ENCODE measurements at regions not wholly inside any gene's neighbourhood (a gene's known extent, or its start where the extent isn't known, plus 50 kb on each side); places are given as distances from the start of the nearest gene placed in this dataset.

DNA sequence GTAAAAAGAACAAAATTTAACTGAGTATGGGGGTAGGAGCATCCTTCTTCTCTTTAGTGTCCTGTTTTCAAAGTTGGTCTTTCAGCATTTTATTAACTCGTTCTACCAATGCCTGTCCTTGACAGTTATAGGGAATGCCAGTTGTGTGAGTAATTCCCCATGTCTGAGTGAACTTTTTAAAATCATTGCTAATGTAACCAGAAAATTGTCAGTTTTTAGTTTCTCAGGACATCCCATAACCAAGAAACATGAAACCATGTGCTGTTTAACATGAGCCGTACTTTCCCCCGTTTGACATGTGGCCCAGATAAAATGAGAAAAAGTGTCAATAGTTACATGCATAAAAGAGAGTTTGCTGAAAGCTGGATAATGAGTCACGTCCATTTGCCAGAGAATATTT is 71.4 kb upstream of the ARL4D start:
- H4K20me1 ChIP-seq (ENCODE audit: insufficient read depth, low read length): no peaks in the 10 kb centered on the region

GRCh38 chr17:43326490-43327275 is 72.1 kb upstream of the ARL4D start:
- Histone ChIP-seq H4K20me1 (ENCODE audit: insufficient read depth, low read length) (no peaks in the 10 kb centered on the region), H3K9ac (ENCODE audit: low read length) (no peak overlapping the region), H3K27ac (ENCODE audit: low read length) (no peak overlapping the region), H3K4me3 (ENCODE audit: low read length) (no peak overlapping the region), H3K4me2 (ENCODE audit: low read length) (no peak overlapping the region), H3K9me3 (ENCODE audit: insufficient read depth, low read length) (no peaks in the 10 kb centered on the region), H2AFZ (ENCODE audit: low read depth, low read length) (no peak overlapping the region), H3K79me2 (ENCODE audit: low read length) (no peaks in the 10 kb centered on the region), H3K27me3 (ENCODE audit: low read depth, low read length) (peaks cover 25% of the 10 kb centered on the region), H3K36me3 (replicated peaks; ENCODE audit: low read depth, low read length) (no peaks in the 10 kb centered on the region), H3K4me1 (ENCODE audit: low read length) (no peaks in the 10 kb centered on the region)
- TF ChIP-seq, protein P1, sequence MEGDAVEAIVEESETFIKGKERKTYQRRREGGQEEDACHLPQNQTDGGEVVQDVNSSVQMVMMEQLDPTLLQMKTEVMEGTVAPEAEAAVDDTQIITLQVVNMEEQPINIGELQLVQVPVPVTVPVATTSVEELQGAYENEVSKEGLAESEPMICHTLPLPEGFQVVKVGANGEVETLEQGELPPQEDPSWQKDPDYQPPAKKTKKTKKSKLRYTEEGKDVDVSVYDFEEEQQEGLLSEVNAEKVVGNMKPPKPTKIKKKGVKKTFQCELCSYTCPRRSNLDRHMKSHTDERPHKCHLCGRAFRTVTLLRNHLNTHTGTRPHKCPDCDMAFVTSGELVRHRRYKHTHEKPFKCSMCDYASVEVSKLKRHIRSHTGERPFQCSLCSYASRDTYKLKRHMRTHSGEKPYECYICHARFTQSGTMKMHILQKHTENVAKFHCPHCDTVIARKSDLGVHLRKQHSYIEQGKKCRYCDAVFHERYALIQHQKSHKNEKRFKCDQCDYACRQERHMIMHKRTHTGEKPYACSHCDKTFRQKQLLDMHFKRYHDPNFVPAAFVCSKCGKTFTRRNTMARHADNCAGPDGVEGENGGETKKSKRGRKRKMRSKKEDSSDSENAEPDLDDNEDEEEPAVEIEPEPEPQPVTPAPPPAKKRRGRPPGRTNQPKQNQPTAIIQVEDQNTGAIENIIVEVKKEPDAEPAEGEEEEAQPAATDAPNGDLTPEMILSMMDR (IDR thresholded peaks at IDR 0.05; ENCODE audit: low read depth, low read length): no peak
- no peak for TF ChIP-seq EZH2phosphoT487 (IDR thresholded peaks at IDR 0.05; ENCODE audit: low read depth)

More for the DNA sequence above, 71.4 kb upstream of the ARL4D start:
- Histone ChIP-seq H3K4me1 (ENCODE audit: low read length) (no peaks in the 10 kb centered on the region), H3K79me2 (ENCODE audit: low read length) (no peaks in the 10 kb centered on the region), H2AFZ (ENCODE audit: low read depth, low read length) (no peak overlapping the region), H3K9ac (ENCODE audit: low read length) (no peak overlapping the region), H3K36me3 (replicated peaks; ENCODE audit: low read depth, low read length) (no peaks in the 10 kb centered on the region), H3K9me3 (ENCODE audit: insufficient read depth, low read length) (no peaks in the 10 kb centered on the region), H3K4me2 (ENCODE audit: low read length) (no peak overlapping the region), H3K4me3 (ENCODE audit: low read length) (no peak overlapping the region), H3K27me3 (ENCODE audit: low read depth, low read length) (peaks cover 25% of the 10 kb centered on the region), H3K27ac (ENCODE audit: low read length) (no peak overlapping the region)
- TF ChIP-seq EZH2phosphoT487 (IDR thresholded peaks at IDR 0.05; ENCODE audit: low read depth): no peak
- TF ChIP-seq, protein P1 (IDR thresholded peaks at IDR 0.05; ENCODE audit: low read depth, low read length): no peak

- H3K4me2 ChIP-seq (ENCODE audit: low read length): no peak overlapping the region
- no peak overlapping the region for H3K27ac ChIP-seq (ENCODE audit: low read length)
- no peaks in the 10 kb centered on the region for H3K79me2 ChIP-seq (ENCODE audit: low read length)
- no peaks in the 10 kb centered on the region for H3K36me3 ChIP-seq (replicated peaks; ENCODE audit: low read depth, low read length)
- H4K20me1 ChIP-seq (ENCODE audit: insufficient read depth, low read length): no peaks in the 10 kb centered on the region
- no peaks in the 10 kb centered on the region for H3K4me1 ChIP-seq (ENCODE audit: low read length)
- no peak overlapping the region for H3K9ac ChIP-seq (ENCODE audit: low read length)
- no peak overlapping the region for H2AFZ ChIP-seq (ENCODE audit: low read depth, low read length)
- no peak overlapping the region for H3K4me3 ChIP-seq (ENCODE audit: low read length)
- H3K27me3 ChIP-seq (ENCODE audit: low read depth, low read length): peaks cover 18% of the 10 kb centered on the region
- H3K9me3 ChIP-seq (ENCODE audit: insufficient read depth, low read length): no peaks in the 10 kb centered on the region
- TF ChIP-seq, protein P1 (IDR thresholded peaks at IDR 0.05; ENCODE audit: low read depth, low read length): no peak
- TF ChIP-seq EZH2phosphoT487 (IDR thresholded peaks at IDR 0.05; ENCODE audit: low read depth): no peak
These were observed 74.4 kb upstream of the ARL4D start for GRCh38 chr17:43324205-43324893.

All from OCI-LY3 (cell line).